B cell (primary cell): ENCODE measurements at regions not wholly inside any gene's neighbourhood (a gene's known extent, or its start where the extent isn't known, plus 50 kb on each side); places are given as distances from the start of the nearest gene placed in this dataset.

Experiments
- ATAC-seq: fragments of 200-7000 bp; cut with Tn5 transposase; one replicate; pipeline ENCODE4 v1.10.0; 2021; ENCODE audit warnings: low read depth, mild to moderate bottlenecking, moderate number of reproducible peaks, moderate library complexity
- CTCF ChIA-PET: fragments of 350-600 bp; sonication (Branson Sonifier 250); formaldehyde crosslinking; loops from one replicate; lab custom pipeline; 2021; ENCODE audit warnings: antibody characterized with exemption, inconsistent platforms; lab: Charles Lee
- POLR2A ChIA-PET: fragments of 350-600 bp; sonication (Branson Sonifier 250); formaldehyde crosslinking; loops from one replicate; lab custom pipeline; 2021; ENCODE audit warnings: antibody characterized with exemption; lab: Charles Lee
- DNase-seq: peaks from one replicate; pipeline ENCODE4 v3.0.0; 2013
- H2AFZ ChIP-seq: 2 replicates; pipeline ENCODE4 v1.6.1; 2012; ENCODE audit warnings: mild to moderate bottlenecking, low read depth, low read length; ENCODE audit not compliant: insufficient read depth, poor library complexity, severe bottlenecking
- H3K27ac ChIP-seq, 2 donors: 1 replicate in 1 of 2; 2 replicates in 1 of 2; pipeline ENCODE4 v1.5.1; 2012 to 2013; ENCODE audit warnings: low read length in 2 of 2, mild to moderate bottlenecking in 2 of 2, moderate library complexity in 1 of 2
- H3K27me3 ChIP-seq, 4 experiments: fragments of 200-600 bp in 1 of 4; sonication (generic) in 1 of 4; replicated peaks in 1 of 4; 1 replicate in 2 of 4; 2 replicates in 2 of 4; pipeline versions ENCODE4 v1.6.1 to v1.7.0; 2013 to 2016; ENCODE audit warnings: low read length in 3 of 4, mild to moderate bottlenecking in 2 of 4, mixed read lengths in 1 of 4, moderate library complexity in 1 of 4; ENCODE audit not compliant: insufficient read depth in 4 of 4, control insufficient read depth in 3 of 4; ENCODE audit errors: control extremely low read depth in 1 of 4
- H3K36me3 ChIP-seq, 2 experiments: replicated peaks in 1 of 2; 1 replicate in 1 of 2; 2 replicates in 1 of 2; pipeline versions ENCODE4 v1.6.1 to v1.7.1; 2013; ENCODE audit warnings: low read length in 1 of 2; ENCODE audit not compliant: insufficient read depth in 2 of 2, control insufficient read depth in 1 of 2; ENCODE audit errors: control extremely low read depth in 1 of 2, extremely low read depth in 1 of 2
- H3K4me1 ChIP-seq, 2 donors: fragments of 200-600 bp in 1 of 2; sonication (generic) in 1 of 2; 1 replicate in 1 of 2; 2 replicates in 1 of 2; pipeline versions ENCODE4 v1.5.1 to v1.6.1; 2013 to 2017; ENCODE audit warnings: low read length in 2 of 2; ENCODE audit not compliant: control insufficient read depth in 2 of 2, insufficient read depth in 2 of 2
- H3K4me2 ChIP-seq: replicated peaks from 2 replicates; pipeline ENCODE3; 2012; ENCODE audit warnings: mild to moderate bottlenecking, low read depth, low read length; ENCODE audit not compliant: poor library complexity, severe bottlenecking
- H3K4me3 ChIP-seq, 5 experiments: fragments of 200-600 bp in 1 of 5; sonication (generic) in 1 of 5; 1 replicate in 3 of 5; 2 replicates in 2 of 5; pipeline versions ENCODE4 v1.5.1 to v1.7.0; 2011 to 2016; ENCODE audit warnings: low read length in 4 of 5, mild to moderate bottlenecking in 4 of 5, low read depth in 2 of 5, control low read depth in 1 of 5, moderate library complexity in 1 of 5; ENCODE audit not compliant: insufficient read depth in 1 of 5; ENCODE audit errors: control extremely low read depth in 1 of 5, extremely low read depth in 1 of 5
- H3K79me2 ChIP-seq: fragments of 200-600 bp; sonication (generic); one replicate; pipeline ENCODE4 v1.6.0; 2016; ENCODE audit warnings: low read length; ENCODE audit not compliant: control insufficient read depth, insufficient read depth
- H3K9ac ChIP-seq: fragments of 200-600 bp; sonication (generic); 2 replicates; pipeline ENCODE4 v1.6.1; 2017; ENCODE audit warnings: mild to moderate bottlenecking, low read length, moderate library complexity
- H3K9me3 ChIP-seq, 3 donors: one replicate each; pipeline versions ENCODE4 v1.6.1 to v1.7.1; 2013; ENCODE audit warnings: low read length in 2 of 3; ENCODE audit not compliant: control insufficient read depth in 2 of 3, insufficient read depth in 1 of 3; ENCODE audit errors: control extremely low read depth in 1 of 3
- H4K20me1 ChIP-seq: 2 replicates; pipeline ENCODE4 v1.6.0; 2012; ENCODE audit warnings: mild to moderate bottlenecking, low read length; ENCODE audit not compliant: insufficient read depth, control insufficient read depth, poor library complexity, severe bottlenecking
- H3K27ac Mint-ChIP-seq: one replicate; pipeline ENCODE4 v1.8.0; 2021; ENCODE audit warnings: mixed read lengths
- H3K27me3 Mint-ChIP-seq: one replicate; pipeline ENCODE4 v1.8.0; 2021; ENCODE audit warnings: mixed read lengths
- H3K4me1 Mint-ChIP-seq: one replicate; pipeline ENCODE4 v1.8.0; 2021; ENCODE audit warnings: mixed read lengths
- H3K4me3 Mint-ChIP-seq: one replicate; pipeline ENCODE4 v1.8.0; 2021; ENCODE audit warnings: mixed read lengths
- H3K9me3 Mint-ChIP-seq: one replicate; pipeline ENCODE4 v1.8.0; 2022; ENCODE audit warnings: mixed read lengths; ENCODE audit not compliant: insufficient read depth
- EZH2 ChIP-seq: IDR thresholded peaks from 2 replicates; pipeline ENCODE4 v1.6.1; 2012; ENCODE audit warnings: borderline replicate concordance, low read depth, mild to moderate bottlenecking, moderate library complexity, low read length; ENCODE audit not compliant: insufficient read depth, poor library complexity, severe bottlenecking
- WGBS: methylation state at CpG from one replicate; pipeline ENCODE4 v1.1.5; 2013; ENCODE audit warnings: missing lambda C conversion rate; ENCODE audit not compliant: insufficient coverage; 5-methylcytosine and 5-hydroxymethylcytosine counted together
- intact Hi-C: fragments of 100-400 bp; cut with micrococcal nuclease; formaldehyde crosslinking; loops from one replicate; pipeline ENCODE4 v1.10.0; 2022
- TF ChIP-seq, protein P1 (sequence below): fragments of 200-600 bp; IDR thresholded peaks from one replicate; pipeline ENCODE4 v1.8.0; 2022; ENCODE audit warnings: antibody characterized with exemption, mild to moderate bottlenecking

- no peaks in the 10 kb centered on the region for H4K20me1 ChIP-seq
Measured at GRCh38 chr15:35195031-35195430, 109.9 kb upstream of the NANOGP8 start.

DNA sequence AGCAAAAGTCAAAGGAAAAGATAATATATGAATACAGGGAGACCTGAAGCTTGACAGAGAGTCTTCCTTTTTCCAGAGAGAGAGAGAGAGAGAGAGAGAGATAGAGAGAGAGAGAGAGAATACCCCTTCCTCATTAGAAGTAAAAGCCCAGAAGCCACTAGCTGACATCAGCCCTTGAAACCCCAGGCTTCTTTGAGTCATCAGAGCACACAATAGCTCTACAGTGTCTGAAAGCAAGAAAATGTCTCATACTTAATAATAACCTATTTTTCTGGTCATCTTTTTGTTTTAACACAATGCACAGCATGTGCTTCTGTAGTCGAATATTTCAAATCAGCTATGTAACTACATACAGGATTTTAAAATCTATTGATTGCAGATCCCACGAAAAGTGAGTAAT lies 109.2 kb upstream of the NANOGP8 start:
- Mint-ChIP-seq H3K9me3 (peaks cover 5% of the 10 kb centered on the region), H3K27me3 (no peaks in the 10 kb centered on the region), H3K4me3 (no peak overlapping the region), H3K27ac (no peak overlapping the region), H3K4me1 (no peaks in the 10 kb centered on the region)
- no peak overlapping the region for H3K9ac ChIP-seq
- H3K4me2 ChIP-seq, result no peak overlapping the region
- intact Hi-C loops, result no loop called here
- H3K79me2 ChIP-seq, result no peaks in the 10 kb centered on the region
- no peak overlapping the region for H3K4me3 ChIP-seq
- H3K9me3 ChIP-seq, result peaks cover 0 to 9% (median 3%) of the 10 kb centered on the region in 3 donors
- no peak overlapping the region for H3K27ac ChIP-seq
- no peak overlapping the region for H2AFZ ChIP-seq
- ChIA-PET POLR2A (no interaction called here), CTCF (no interaction called here)
- no peaks in the 10 kb centered on the region for H3K4me1 ChIP-seq
- no peak for ATAC-seq
- no peaks in the 10 kb centered on the region for H4K20me1 ChIP-seq
- no peaks in the 10 kb centered on the region for H3K36me3 ChIP-seq
- H3K27me3 ChIP-seq, result no peaks in the 10 kb centered on the region
- no peak for DNase-seq
- no CpG with 5 or more reads among the region's 2 CpGs for WGBS
- no peak for TF ChIP-seq EZH2
- TF ChIP-seq, protein P1, sequence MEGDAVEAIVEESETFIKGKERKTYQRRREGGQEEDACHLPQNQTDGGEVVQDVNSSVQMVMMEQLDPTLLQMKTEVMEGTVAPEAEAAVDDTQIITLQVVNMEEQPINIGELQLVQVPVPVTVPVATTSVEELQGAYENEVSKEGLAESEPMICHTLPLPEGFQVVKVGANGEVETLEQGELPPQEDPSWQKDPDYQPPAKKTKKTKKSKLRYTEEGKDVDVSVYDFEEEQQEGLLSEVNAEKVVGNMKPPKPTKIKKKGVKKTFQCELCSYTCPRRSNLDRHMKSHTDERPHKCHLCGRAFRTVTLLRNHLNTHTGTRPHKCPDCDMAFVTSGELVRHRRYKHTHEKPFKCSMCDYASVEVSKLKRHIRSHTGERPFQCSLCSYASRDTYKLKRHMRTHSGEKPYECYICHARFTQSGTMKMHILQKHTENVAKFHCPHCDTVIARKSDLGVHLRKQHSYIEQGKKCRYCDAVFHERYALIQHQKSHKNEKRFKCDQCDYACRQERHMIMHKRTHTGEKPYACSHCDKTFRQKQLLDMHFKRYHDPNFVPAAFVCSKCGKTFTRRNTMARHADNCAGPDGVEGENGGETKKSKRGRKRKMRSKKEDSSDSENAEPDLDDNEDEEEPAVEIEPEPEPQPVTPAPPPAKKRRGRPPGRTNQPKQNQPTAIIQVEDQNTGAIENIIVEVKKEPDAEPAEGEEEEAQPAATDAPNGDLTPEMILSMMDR, result no peak

More at GRCh38 chr15:35195031-35195430, 109.9 kb upstream of the NANOGP8 start:
- DNase-seq (no peak), ATAC-seq (no peak)
- Mint-ChIP-seq H3K27me3 (no peaks in the 10 kb centered on the region), H3K27ac (no peak overlapping the region), H3K9me3 (peaks cover 5% of the 10 kb centered on the region), H3K4me3 (no peak overlapping the region), H3K4me1 (no peaks in the 10 kb centered on the region)
- no peaks in the 10 kb centered on the region for H3K4me1 ChIP-seq
- TF ChIP-seq, protein P1, result no peak
- TF ChIP-seq EZH2, result no peak
- H3K27me3 ChIP-seq, result no peaks in the 10 kb centered on the region
- no CpG with 5 or more reads among the region's 1 CpG for WGBS
- H3K4me3 ChIP-seq, result no peak overlapping the region
- peaks cover 0 to 9% (median 3%) of the 10 kb centered on the region in 3 donors for H3K9me3 ChIP-seq
- H3K9ac ChIP-seq, result no peak overlapping the region
- ChIA-PET POLR2A (no interaction called here), CTCF (no interaction called here)
- H2AFZ ChIP-seq, result no peak overlapping the region
- H3K4me2 ChIP-seq, result no peak overlapping the region
- H3K36me3 ChIP-seq, result no peaks in the 10 kb centered on the region
- no peaks in the 10 kb centered on the region for H3K79me2 ChIP-seq
- H3K27ac ChIP-seq, result no peak overlapping the region
- intact Hi-C loops, result no loop called here
